Transverse colon (tissue), 4 donors: ENCODE measurements at regions not wholly inside any gene's neighbourhood (a gene's known extent, or its start where the extent isn't known, plus 50 kb on each side); places are given as distances from the start of the nearest gene placed in this dataset.

Experiments
- CTCF ChIP-seq, 5 experiments: fragments of 200-600 bp in 3 of 5; fragments of 450-650 bp in 2 of 5; sonication (generic) in 3 of 5; IDR thresholded peaks; 1 replicate in 2 of 5; 2 replicates in 3 of 5; pipeline ENCODE4 v1.5.1; 2016 to 2017; ENCODE audit warnings: antibody characterized with exemption in 5 of 5, inconsistent platforms in 3 of 5, mild to moderate bottlenecking in 2 of 5, moderate library complexity in 1 of 5
- EP300 ChIP-seq: sonication (generic); formaldehyde crosslinking; IDR thresholded peaks from one replicate; pipeline ENCODE4 v1.6.1; 2017; ENCODE audit warnings: antibody characterized with exemption, low read depth
- POLR2A ChIP-seq: fragments of 450-650 bp; IDR thresholded peaks from one replicate; pipeline ENCODE4 v1.6.1; 2016; ENCODE audit warnings: antibody characterized with exemption, mild to moderate bottlenecking, moderate library complexity
- POLR2AphosphoS5 ChIP-seq, 3 donors: sonication (generic); formaldehyde crosslinking; IDR thresholded peaks; one replicate each; pipeline ENCODE4 v1.6.1; 2016; ENCODE audit warnings: antibody characterized with exemption in 3 of 3

- TF ChIP-seq POLR2AphosphoS5 (IDR thresholded peaks at IDR 0.05) = no peak
- no peak for TF ChIP-seq CTCF (IDR thresholded peaks at IDR 0.05)
- TF ChIP-seq POLR2A = no peak
- no peak for TF ChIP-seq EP300
These were observed 592.6 kb downstream of the PRELID2 start for GRCh38 chr5:145242551-145242950.
